ENCODE measurements at regions not wholly inside any gene's neighbourhood (a gene's known extent, or its start where the extent isn't known, plus 50 kb on each side); places are given as distances from the start of the nearest gene placed in this dataset.

- Histone ChIP-seq H2AFZ (ENCODE audit: low read depth) (no peak overlapping the region), H3K9ac (no peak overlapping the region), H4K20me1 (ENCODE audit: insufficient read depth) (no peaks in the 10 kb centered on the region), H3K79me2 (ENCODE audit: insufficient read depth, low read depth) (no peaks in the 10 kb centered on the region), H3K27ac (no peak overlapping the region), H3K27me3 (ENCODE audit: insufficient read depth, low read depth) (no peaks in the 10 kb centered on the region), H3K4me1 (ENCODE audit: low read depth, poor library complexity, severe bottlenecking) (no peaks in the 10 kb centered on the region), H3K36me3 (ENCODE audit: insufficient read depth) (no peaks in the 10 kb centered on the region), H3K4me3 (IDR thresholded peaks at IDR 0.05; ENCODE audit: insufficient read depth, low read depth, low read length) (no peak overlapping the region), H3K4me2 (no peak overlapping the region)
- TF ChIP-seq, protein P1, sequence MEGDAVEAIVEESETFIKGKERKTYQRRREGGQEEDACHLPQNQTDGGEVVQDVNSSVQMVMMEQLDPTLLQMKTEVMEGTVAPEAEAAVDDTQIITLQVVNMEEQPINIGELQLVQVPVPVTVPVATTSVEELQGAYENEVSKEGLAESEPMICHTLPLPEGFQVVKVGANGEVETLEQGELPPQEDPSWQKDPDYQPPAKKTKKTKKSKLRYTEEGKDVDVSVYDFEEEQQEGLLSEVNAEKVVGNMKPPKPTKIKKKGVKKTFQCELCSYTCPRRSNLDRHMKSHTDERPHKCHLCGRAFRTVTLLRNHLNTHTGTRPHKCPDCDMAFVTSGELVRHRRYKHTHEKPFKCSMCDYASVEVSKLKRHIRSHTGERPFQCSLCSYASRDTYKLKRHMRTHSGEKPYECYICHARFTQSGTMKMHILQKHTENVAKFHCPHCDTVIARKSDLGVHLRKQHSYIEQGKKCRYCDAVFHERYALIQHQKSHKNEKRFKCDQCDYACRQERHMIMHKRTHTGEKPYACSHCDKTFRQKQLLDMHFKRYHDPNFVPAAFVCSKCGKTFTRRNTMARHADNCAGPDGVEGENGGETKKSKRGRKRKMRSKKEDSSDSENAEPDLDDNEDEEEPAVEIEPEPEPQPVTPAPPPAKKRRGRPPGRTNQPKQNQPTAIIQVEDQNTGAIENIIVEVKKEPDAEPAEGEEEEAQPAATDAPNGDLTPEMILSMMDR (conservative IDR thresholded peaks at IDR 0.05; ENCODE audit: low read depth, low read length) = no peak
These were observed 1404.5 kb upstream of the SPRY2 start for GRCh38 chr13:81745391-81745790.

- Histone ChIP-seq H3K4me1 (ENCODE audit: low read depth, poor library complexity, severe bottlenecking) (no peaks in the 10 kb centered on the region), H3K4me2 (no peak overlapping the region)
These were observed 1397.4 kb upstream of the SPRY2 start for GRCh38 chr13:81738364-81738763.

GRCh38 chr13:81726037-81726726 is 1385.3 kb upstream of the SPRY2 start:
- Histone ChIP-seq H3K4me3 (IDR thresholded peaks at IDR 0.05; ENCODE audit: insufficient read depth, low read depth, low read length) (no peak overlapping the region), H3K79me2 (ENCODE audit: insufficient read depth, low read depth) (no peaks in the 10 kb centered on the region), H4K20me1 (ENCODE audit: insufficient read depth) (no peaks in the 10 kb centered on the region), H3K27me3 (ENCODE audit: insufficient read depth, low read depth) (no peaks in the 10 kb centered on the region), H3K9ac (no peak overlapping the region), H3K27ac (no peak overlapping the region), H3K4me1 (ENCODE audit: low read depth, poor library complexity, severe bottlenecking) (no peaks in the 10 kb centered on the region), H3K36me3 (ENCODE audit: insufficient read depth) (no peaks in the 10 kb centered on the region), H2AFZ (ENCODE audit: low read depth) (no peak overlapping the region), H3K4me2 (no peak overlapping the region)
- TF ChIP-seq, protein P1 (conservative IDR thresholded peaks at IDR 0.05; ENCODE audit: low read depth, low read length) = no peak

More at GRCh38 chr13:81738364-81738763, 1397.4 kb upstream of the SPRY2 start:
- no peak overlapping the region for H2AFZ ChIP-seq (ENCODE audit: low read depth)
- H3K4me3 ChIP-seq (IDR thresholded peaks at IDR 0.05; ENCODE audit: insufficient read depth, low read depth, low read length) = no peak overlapping the region
- no peaks in the 10 kb centered on the region for H4K20me1 ChIP-seq (ENCODE audit: insufficient read depth)
- H3K36me3 ChIP-seq (ENCODE audit: insufficient read depth) = no peaks in the 10 kb centered on the region
- no peak overlapping the region for H3K9ac ChIP-seq
- H3K27ac ChIP-seq = no peak overlapping the region
- no peaks in the 10 kb centered on the region for H3K27me3 ChIP-seq (ENCODE audit: insufficient read depth, low read depth)
- no peaks in the 10 kb centered on the region for H3K79me2 ChIP-seq (ENCODE audit: insufficient read depth, low read depth)
- TF ChIP-seq, protein P1 (conservative IDR thresholded peaks at IDR 0.05; ENCODE audit: low read depth, low read length) = no peak

DNA sequence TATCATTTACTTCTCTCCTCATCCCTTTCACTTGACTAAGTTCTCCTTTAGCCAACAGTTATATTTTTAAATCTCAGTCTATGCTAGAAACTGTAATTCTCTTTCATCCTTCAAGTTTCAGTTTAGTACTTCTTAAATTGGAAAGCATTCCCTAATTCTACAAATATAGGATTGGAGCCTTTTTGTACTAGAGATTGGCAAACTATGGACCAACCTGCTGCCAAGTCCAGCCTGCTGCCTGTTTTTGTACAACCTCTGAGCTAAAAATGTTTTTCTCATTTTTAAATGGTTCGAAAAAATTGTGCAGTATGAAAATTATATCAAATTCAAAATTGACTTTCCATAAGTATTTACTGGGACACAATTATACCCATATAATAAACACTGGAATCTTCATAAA is 1381.5 kb upstream of the SPRY2 start:
- Histone ChIP-seq H4K20me1 (ENCODE audit: insufficient read depth) (no peaks in the 10 kb centered on the region), H3K79me2 (ENCODE audit: insufficient read depth, low read depth) (no peaks in the 10 kb centered on the region), H2AFZ (ENCODE audit: low read depth) (no peak overlapping the region), H3K4me2 (no peak overlapping the region), H3K4me1 (ENCODE audit: low read depth, poor library complexity, severe bottlenecking) (no peaks in the 10 kb centered on the region), H3K27me3 (ENCODE audit: insufficient read depth, low read depth) (no peaks in the 10 kb centered on the region), H3K4me3 (IDR thresholded peaks at IDR 0.05; ENCODE audit: insufficient read depth, low read depth, low read length) (no peak overlapping the region), H3K36me3 (ENCODE audit: insufficient read depth) (no peaks in the 10 kb centered on the region), H3K9ac (no peak overlapping the region), H3K27ac (no peak overlapping the region)
- TF ChIP-seq, protein P1 (conservative IDR thresholded peaks at IDR 0.05; ENCODE audit: low read depth, low read length) = no peak

All from KMS-11 (cell line).